ENCODE measurements at regions not wholly inside any gene's neighbourhood (a gene's known extent, or its start where the extent isn't known, plus 50 kb on each side); places are given as distances from the start of the nearest gene placed in this dataset.

DNA sequence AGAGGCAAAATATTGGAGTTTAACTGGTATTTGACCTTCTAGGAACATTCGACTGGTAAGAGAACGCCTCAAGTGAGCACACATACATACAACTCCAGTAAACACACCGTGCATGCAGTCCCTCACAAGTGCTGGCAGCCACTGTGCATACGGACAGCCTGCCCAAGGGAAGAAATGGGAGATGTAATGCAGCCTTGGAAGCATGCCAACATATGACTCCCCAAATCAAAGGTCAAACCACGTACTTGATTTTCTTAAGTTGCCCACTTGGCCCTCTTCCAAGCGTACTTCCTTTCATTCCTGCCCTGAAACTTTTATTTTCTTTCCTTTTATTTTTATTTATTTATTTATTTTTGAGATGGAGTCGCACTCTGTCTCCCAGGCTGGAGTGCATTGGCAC lies 206.6 kb downstream of the SPRY1 start:
- TF ChIP-seq, protein P1, sequence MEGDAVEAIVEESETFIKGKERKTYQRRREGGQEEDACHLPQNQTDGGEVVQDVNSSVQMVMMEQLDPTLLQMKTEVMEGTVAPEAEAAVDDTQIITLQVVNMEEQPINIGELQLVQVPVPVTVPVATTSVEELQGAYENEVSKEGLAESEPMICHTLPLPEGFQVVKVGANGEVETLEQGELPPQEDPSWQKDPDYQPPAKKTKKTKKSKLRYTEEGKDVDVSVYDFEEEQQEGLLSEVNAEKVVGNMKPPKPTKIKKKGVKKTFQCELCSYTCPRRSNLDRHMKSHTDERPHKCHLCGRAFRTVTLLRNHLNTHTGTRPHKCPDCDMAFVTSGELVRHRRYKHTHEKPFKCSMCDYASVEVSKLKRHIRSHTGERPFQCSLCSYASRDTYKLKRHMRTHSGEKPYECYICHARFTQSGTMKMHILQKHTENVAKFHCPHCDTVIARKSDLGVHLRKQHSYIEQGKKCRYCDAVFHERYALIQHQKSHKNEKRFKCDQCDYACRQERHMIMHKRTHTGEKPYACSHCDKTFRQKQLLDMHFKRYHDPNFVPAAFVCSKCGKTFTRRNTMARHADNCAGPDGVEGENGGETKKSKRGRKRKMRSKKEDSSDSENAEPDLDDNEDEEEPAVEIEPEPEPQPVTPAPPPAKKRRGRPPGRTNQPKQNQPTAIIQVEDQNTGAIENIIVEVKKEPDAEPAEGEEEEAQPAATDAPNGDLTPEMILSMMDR (IDR thresholded peaks at IDR 0.05; ENCODE audit: low read depth, low read length, poor library complexity, severe bottlenecking), result no peak
- TF ChIP-seq EZH2phosphoT487 (IDR thresholded peaks at IDR 0.05; ENCODE audit: borderline replicate concordance, low read length), result no peak

Data from DOHH2 (cell line).